Left lung (tissue), 4 donors: ENCODE measurements at regions not wholly inside any gene's neighbourhood (a gene's known extent, or its start where the extent isn't known, plus 50 kb on each side); places are given as distances from the start of the nearest gene placed in this dataset.
"Not testable (repeated sequence)": the region's sequence is repeated elsewhere in the genome, so short reads cannot be mapped to it uniquely, and the experiment has no call there.

ENCODE experiments used
- ATAC-seq: fragments of 200-7000 bp; cut with Tn5 transposase; one replicate; pipeline ENCODE4 v1.9.1; 2020; ENCODE audit warnings: moderate library complexity
- DNase-seq, 4 donors: peaks; one replicate each; pipeline ENCODE4 v3.0.0-alpha.2; 2013 to 2020
- H3K27ac ChIP-seq, 2 donors: fragments of 200-600 bp; sonication (generic) in 1 of 2; one replicate each; pipeline versions ENCODE4 v1.5.0 to v1.8.0; 2020 to 2021
- H3K27me3 ChIP-seq, 2 donors: fragments of 200-600 bp; sonication (generic) in 1 of 2; one replicate each; pipeline versions ENCODE4 v1.5.0 to v1.8.0; 2020 to 2021
- H3K36me3 ChIP-seq, 2 donors: fragments of 200-600 bp; sonication (generic) in 1 of 2; one replicate each; pipeline versions ENCODE4 v1.5.0 to v1.8.0; 2020 to 2021
- H3K4me1 ChIP-seq, 2 donors: fragments of 200-600 bp; one replicate each; pipeline ENCODE4 v1.8.0; 2021
- H3K4me3 ChIP-seq, 2 donors: fragments of 200-600 bp; sonication (generic) in 1 of 2; one replicate each; pipeline versions ENCODE4 v1.5.0 to v1.8.0; 2020 to 2021; ENCODE audit warnings: mild to moderate bottlenecking in 1 of 2
- H3K9me3 ChIP-seq, 2 donors: fragments of 200-600 bp; sonication (generic) in 1 of 2; one replicate each; pipeline versions ENCODE4 v1.5.0 to v1.8.0; 2020 to 2021
- CTCF ChIP-seq, 2 donors: fragments of 200-600 bp; sonication (generic) in 1 of 2; IDR thresholded peaks; one replicate each; pipeline versions ENCODE4 v1.5.0 to v1.8.0; 2021; ENCODE audit warnings: antibody characterized with exemption in 2 of 2
- intact Hi-C, 2 donors: fragments of 100-400 bp; cut with DNase I; formaldehyde crosslinking; loops; one replicate each; pipeline versions ENCODE4 v1.11.2 to v1.14.2; 2022
- donor health status: DM: no; HTN: yes; CAD: no.
- donor health status: DM: no; HTN: no; CAD: no.

GRCh38 chr17:64742326-64742725 lies 80.2 kb upstream of the SMURF2 start:
- DNase-seq (no peak), ATAC-seq (no peak)
- Histone ChIP-seq H3K4me3 (no peak overlapping the region), H3K4me1 (peaks cover 26 to 28% of the 10 kb centered on the region in 2 donors), H3K27me3 (no peaks in the 10 kb centered on the region), H3K9me3 (no peaks in the 10 kb centered on the region), H3K27ac (peak overlapping the region; percentile 66 to 76), H3K36me3 (peaks cover 0 to 1% of the 10 kb centered on the region in 2 donors)
- TF ChIP-seq CTCF (IDR thresholded peaks at IDR 0.05) = no peak
- intact Hi-C loops = no loop called here

GRCh38 chr17:64741916-64742315 lies 79.8 kb upstream of the SMURF2 start:
- Histone ChIP-seq H3K27ac (peak overlapping the region; percentile 66 to 76), H3K4me1 (peaks cover 26 to 31% of the 10 kb centered on the region in 2 donors)
- H3K36me3 ChIP-seq, H3K9me3 ChIP-seq, DNase-seq, H3K4me3 ChIP-seq, H3K27me3 ChIP-seq, intact Hi-C loops: not testable (repeated sequence)
- ATAC-seq = peak; percentile 18

GRCh38 chr17:64741038-64741641 lies 79.0 kb upstream of the SMURF2 start:
- Histone ChIP-seq H3K9me3 (no peaks in the 10 kb centered on the region), H3K4me3 (no peak overlapping the region), H3K27me3 (no peaks in the 10 kb centered on the region), H3K4me1 (peaks cover 26 to 35% of the 10 kb centered on the region in 2 donors), H3K27ac (peak overlapping the region; percentile 66 to 76), H3K36me3 (no peaks in the 10 kb centered on the region)
- ATAC-seq (peak; percentile 64), DNase-seq (peak in 2 of 4 donors; percentile 39 to 71)
- TF ChIP-seq CTCF (IDR thresholded peaks at IDR 0.05) = no peak
- intact Hi-C loops = no loop called here

GRCh38 chr17:64739316-64740058 lies 77.4 kb upstream of the SMURF2 start:
- no peak for TF ChIP-seq CTCF (IDR thresholded peaks at IDR 0.05)
- Histone ChIP-seq H3K27me3 (no peaks in the 10 kb centered on the region), H3K9me3 (no peaks in the 10 kb centered on the region), H3K4me1 (peaks cover 26 to 35% of the 10 kb centered on the region in 2 donors), H3K27ac (peak overlapping the region; percentile 49 to 66), H3K4me3 (no peak overlapping the region), H3K36me3 (no peaks in the 10 kb centered on the region)
- intact Hi-C loops = no loop called here
- DNase-seq = peak in 2 of 4 donors; percentile 47 to 68
- peak; percentile 59 for ATAC-seq

GRCh38 chr17:64736804-64737492 lies 74.8 kb upstream of the SMURF2 start:
- Histone ChIP-seq H3K9me3 (no peaks in the 10 kb centered on the region), H3K36me3 (no peaks in the 10 kb centered on the region), H3K4me1 (peaks cover 25 to 39% of the 10 kb centered on the region in 2 donors), H3K27me3 (no peaks in the 10 kb centered on the region), H3K27ac (no peak overlapping the region), H3K4me3 (no peak overlapping the region)
- DNase-seq = no peak
- TF ChIP-seq CTCF (IDR thresholded peaks at IDR 0.05) = peak; percentile 55 to 68
- ATAC-seq = peak; percentile 59
- intact Hi-C loops = no loop called here
